ENCODE measurements at regions not wholly inside any gene's neighbourhood (a gene's known extent, or its start where the extent isn't known, plus 50 kb on each side); places are given as distances from the start of the nearest gene placed in this dataset.

DNA sequence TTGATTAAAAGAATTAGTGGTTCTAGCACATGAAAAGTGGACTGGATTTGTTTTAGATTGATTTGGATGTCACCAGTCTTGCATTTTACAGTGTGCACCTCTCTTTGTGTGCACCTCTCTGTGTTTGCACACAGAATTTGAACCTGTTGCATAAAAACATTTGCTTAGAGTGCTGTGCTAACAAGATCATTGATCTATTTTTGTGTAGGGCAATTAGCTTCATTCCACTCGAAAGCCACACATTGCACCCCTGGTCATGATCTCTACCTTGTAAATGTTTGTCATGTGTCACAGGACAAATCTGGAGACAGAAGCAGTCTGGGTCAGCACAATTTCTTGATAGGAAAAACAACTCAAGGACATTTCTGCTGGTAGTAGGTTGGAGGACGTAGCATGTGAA, 258.7 kb upstream of the LINC00305 start:
- WGBS (ENCODE audit: missing lambda C conversion rate): 8% methylated on average over 2 of the region's 2 CpGs
- no peak for ATAC-seq
- H3K4me3 ChIP-seq: no peak overlapping the region
- POLR2A ChIA-PET: no interaction called here
- CTCF ChIA-PET: no interaction called here
- H3K4me2 ChIP-seq: no peak overlapping the region
- TF ChIP-seq MAFK (IDR thresholded peaks at IDR 0.05; ENCODE audit: partially characterized antibody): no peak
- TF ChIP-seq HEYL (CRISPR knock-in tag; IDR thresholded peaks at IDR 0.05): no peak
- TF ChIP-seq TP53 (CRISPR knock-in tag; IDR thresholded peaks at IDR 0.05): no peak
- no peak for TF ChIP-seq ZC3H11A (IDR thresholded peaks at IDR 0.05)
- TF ChIP-seq CBX2 (IDR thresholded peaks at IDR 0.05; ENCODE audit: borderline replicate concordance, low read depth): no peak
- TF ChIP-seq EHF (CRISPR knock-in tag; IDR thresholded peaks at IDR 0.05): no peak
- no peak for TF ChIP-seq HOXB13 (CRISPR knock-in tag; IDR thresholded peaks at IDR 0.05; ENCODE audit: low read depth)
- TF ChIP-seq FOSB (CRISPR knock-in tag; IDR thresholded peaks at IDR 0.05): no peak
- no peak for TF ChIP-seq ZSCAN20 (CRISPR knock-in tag; IDR thresholded peaks at IDR 0.05)
- TF ChIP-seq PHF8 (IDR thresholded peaks at IDR 0.05; ENCODE audit: borderline replicate concordance, low read depth): no peak
- no peak for TF ChIP-seq EP300 (IDR thresholded peaks at IDR 0.05)
- no peak for TF ChIP-seq POLR2A (IDR thresholded peaks at IDR 0.05; ENCODE audit: low read length)
- no peak overlapping the region for H3K27ac ChIP-seq
- FAIRE-seq: no peak
- H3K4me1 ChIP-seq: no peaks in the 10 kb centered on the region
- no peaks in the 10 kb centered on the region for H3K9me3 ChIP-seq
- DNase-seq (ENCODE audit: low read depth in 1 of 2, low spot score in 1 of 2): no peak

DNA sequence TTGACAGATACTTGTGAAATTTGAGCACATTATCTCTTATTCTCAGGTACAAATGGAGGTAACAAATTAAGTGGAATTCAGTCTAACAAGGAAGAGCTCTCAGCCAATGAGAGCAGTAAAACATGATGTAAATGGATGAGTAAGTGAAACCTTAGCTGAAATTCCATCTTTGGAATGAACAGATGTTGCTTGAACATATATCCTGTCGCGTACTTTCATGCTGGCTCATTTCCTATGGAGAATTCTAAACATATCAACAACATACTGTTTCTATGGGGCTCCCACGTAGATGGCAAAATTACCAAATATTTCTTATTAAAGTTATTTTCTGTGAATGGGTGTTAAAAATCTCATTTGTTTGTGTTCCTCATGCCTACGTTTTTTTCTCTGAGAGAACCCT, 256.3 kb upstream of the LINC00305 start:
- TF ChIP-seq MYC (IDR thresholded peaks at IDR 0.05; ENCODE audit: borderline replicate concordance, low read length) (no peak), KDM5A (IDR thresholded peaks at IDR 0.05) (no peak), RNF2 (IDR thresholded peaks at IDR 0.05; ENCODE audit: borderline replicate concordance, low read depth) (no peak), CBX2 (IDR thresholded peaks at IDR 0.05; ENCODE audit: borderline replicate concordance, low read depth) (no peak), GATA3 (IDR thresholded peaks at IDR 0.05; ENCODE audit: borderline replicate concordance) (no peak), TP53 (CRISPR knock-in tag; IDR thresholded peaks at IDR 0.05) (no peak), FOSB (CRISPR knock-in tag; IDR thresholded peaks at IDR 0.05) (no peak), EHMT2 (IDR thresholded peaks at IDR 0.05; ENCODE audit: low read depth) (no peak), CBX8 (IDR thresholded peaks at IDR 0.05) (no peak), POLR2AphosphoS2 (conservative IDR thresholded peaks at IDR 0.05; ENCODE audit: low read length) (no peak), RCOR1 (IDR thresholded peaks at IDR 0.05; ENCODE audit: low read depth, low read length) (no peak)
- WGBS (ENCODE audit: missing lambda C conversion rate): 41% methylated on average over 4 of the region's 4 CpGs

DNA sequence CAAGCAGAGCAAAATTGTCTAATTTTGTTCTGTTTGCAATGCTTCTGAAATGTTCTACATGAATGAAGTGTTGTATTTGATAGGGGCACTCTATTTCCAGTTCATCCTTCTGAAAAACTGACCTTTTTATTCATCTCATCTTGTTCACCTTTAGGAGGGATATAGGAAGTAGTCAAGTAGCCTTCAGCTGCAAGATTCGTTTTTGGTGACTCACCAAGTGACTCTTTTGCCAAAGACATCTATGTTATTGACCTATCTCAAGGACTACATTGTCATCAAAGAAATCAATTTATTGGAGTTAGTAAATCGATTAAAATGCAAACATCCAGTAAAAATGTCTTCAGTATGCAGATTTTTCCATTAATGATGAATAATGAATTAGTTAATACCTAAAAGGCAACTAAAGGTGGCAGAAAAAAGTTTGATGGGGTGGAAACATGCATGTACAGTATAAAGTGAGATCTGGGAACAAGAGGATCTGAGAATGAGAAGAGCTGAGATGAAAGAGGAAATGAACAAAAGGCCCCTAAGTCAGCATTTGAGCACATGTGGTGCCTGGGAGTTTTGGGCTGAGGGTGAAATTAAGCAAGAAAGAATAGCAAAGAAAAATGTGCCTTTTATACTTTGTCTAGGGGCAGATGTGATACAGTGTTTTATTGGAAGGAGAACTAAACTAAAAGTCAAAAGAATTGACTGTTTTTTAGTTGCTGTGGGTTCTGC, 255.1 kb upstream of the LINC00305 start:
- ATAC-seq: no peak
- Histone ChIP-seq H3K4me3 (no peak overlapping the region), H3K4me2 (no peak overlapping the region), H3K27ac (no peak overlapping the region), H3K9me3 (no peaks in the 10 kb centered on the region), H3K4me1 (no peaks in the 10 kb centered on the region)
- DNase-seq (ENCODE audit: low read depth in 1 of 2, low spot score in 1 of 2): no peak
- ChIA-PET POLR2A (no interaction called here), CTCF (no interaction called here)
- WGBS (ENCODE audit: missing lambda C conversion rate): 5% methylated on average over 2 of the region's 2 CpGs
- FAIRE-seq: no peak
- TF ChIP-seq, protein P1, sequence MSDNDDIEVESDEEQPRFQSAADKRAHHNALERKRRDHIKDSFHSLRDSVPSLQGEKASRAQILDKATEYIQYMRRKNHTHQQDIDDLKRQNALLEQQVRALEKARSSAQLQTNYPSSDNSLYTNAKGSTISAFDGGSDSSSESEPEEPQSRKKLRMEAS (IDR thresholded peaks at IDR 0.05): no peak
- no peak for TF ChIP-seq POLR2AphosphoS2 (conservative IDR thresholded peaks at IDR 0.05; ENCODE audit: low read length)

More for the DNA sequence above, 256.3 kb upstream of the LINC00305 start:
- ATAC-seq: no peak
- POLR2A ChIA-PET: no interaction called here
- Histone ChIP-seq H3K4me2 (no peak overlapping the region), H3K4me3 (no peak overlapping the region), H3K4me1 (no peaks in the 10 kb centered on the region), H3K27ac (no peak overlapping the region), H3K9me3 (no peaks in the 10 kb centered on the region)
- CTCF ChIA-PET: no interaction called here
- no peak for FAIRE-seq
- no peak for DNase-seq (ENCODE audit: low read depth in 1 of 2, low spot score in 1 of 2)

DNA sequence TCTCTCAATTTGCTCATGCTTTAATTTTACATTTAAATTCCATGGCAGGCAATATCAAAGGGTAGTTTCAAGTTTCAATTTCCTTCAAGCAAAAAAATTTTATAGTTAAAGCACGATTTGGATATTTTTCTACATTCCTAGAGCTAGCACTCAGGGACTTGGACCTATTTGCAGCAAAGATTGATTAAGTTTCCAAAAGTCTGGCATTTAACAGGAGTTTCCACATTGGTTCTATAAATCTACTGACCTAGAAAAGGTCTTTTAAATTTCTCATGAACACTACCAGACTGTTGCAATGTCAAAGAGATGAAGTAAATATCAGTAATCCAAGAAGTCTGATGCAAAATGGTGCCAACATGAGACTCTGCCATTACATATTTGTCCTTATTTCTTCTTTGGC, 253.7 kb upstream of the LINC00305 start:
- H3K4me3 ChIP-seq: no peak overlapping the region
- 0% methylated on average over 1 of the region's 1 CpG for WGBS (ENCODE audit: missing lambda C conversion rate)
- POLR2A ChIA-PET: no interaction called here
- TF ChIP-seq MAFK (IDR thresholded peaks at IDR 0.05; ENCODE audit: partially characterized antibody) (no peak), CBX2 (IDR thresholded peaks at IDR 0.05; ENCODE audit: borderline replicate concordance, low read depth) (no peak), JUN (IDR thresholded peaks at IDR 0.05) (no peak), RFX5 (IDR thresholded peaks at IDR 0.05) (no peak), NFE2L2 (conservative IDR thresholded peaks at IDR 0.05; ENCODE audit: low read length) (no peak), MYC (IDR thresholded peaks at IDR 0.05; ENCODE audit: borderline replicate concordance, low read length) (no peak), CHD4 (IDR thresholded peaks at IDR 0.05; ENCODE audit: borderline replicate concordance) (no peak), SREBF2 (IDR thresholded peaks at IDR 0.05) (no peak), PHF8 (IDR thresholded peaks at IDR 0.05; ENCODE audit: borderline replicate concordance, low read depth) (no peak), SMC3 (IDR thresholded peaks at IDR 0.05) (no peak)
- TF ChIP-seq, protein P2, sequence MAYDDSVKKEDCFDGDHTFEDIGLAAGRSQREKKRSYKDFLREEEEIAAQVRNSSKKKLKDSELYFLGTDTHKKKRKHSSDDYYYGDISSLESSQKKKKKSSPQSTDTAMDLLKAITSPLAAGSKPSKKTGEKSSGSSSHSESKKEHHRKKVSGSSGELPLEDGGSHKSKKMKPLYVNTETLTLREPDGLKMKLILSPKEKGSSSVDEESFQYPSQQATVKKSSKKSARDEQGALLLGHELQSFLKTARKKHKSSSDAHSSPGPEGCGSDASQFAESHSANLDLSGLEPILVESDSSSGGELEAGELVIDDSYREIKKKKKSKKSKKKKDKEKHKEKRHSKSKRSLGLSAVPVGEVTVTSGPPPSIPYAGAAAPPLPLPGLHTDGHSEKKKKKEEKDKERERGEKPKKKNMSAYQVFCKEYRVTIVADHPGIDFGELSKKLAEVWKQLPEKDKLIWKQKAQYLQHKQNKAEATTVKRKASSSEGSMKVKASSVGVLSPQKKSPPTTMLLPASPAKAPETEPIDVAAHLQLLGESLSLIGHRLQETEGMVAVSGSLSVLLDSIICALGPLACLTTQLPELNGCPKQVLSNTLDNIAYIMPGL (CRISPR knock-in tag; IDR thresholded peaks at IDR 0.05; ENCODE audit: borderline replicate concordance): no peak
- TF ChIP-seq, protein P3, sequence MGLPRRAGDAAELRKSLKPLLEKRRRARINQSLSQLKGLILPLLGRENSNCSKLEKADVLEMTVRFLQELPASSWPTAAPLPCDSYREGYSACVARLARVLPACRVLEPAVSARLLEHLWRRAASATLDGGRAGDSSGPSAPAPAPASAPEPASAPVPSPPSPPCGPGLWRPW (IDR thresholded peaks at IDR 0.05): no peak
- TF ChIP-seq, protein P4, sequence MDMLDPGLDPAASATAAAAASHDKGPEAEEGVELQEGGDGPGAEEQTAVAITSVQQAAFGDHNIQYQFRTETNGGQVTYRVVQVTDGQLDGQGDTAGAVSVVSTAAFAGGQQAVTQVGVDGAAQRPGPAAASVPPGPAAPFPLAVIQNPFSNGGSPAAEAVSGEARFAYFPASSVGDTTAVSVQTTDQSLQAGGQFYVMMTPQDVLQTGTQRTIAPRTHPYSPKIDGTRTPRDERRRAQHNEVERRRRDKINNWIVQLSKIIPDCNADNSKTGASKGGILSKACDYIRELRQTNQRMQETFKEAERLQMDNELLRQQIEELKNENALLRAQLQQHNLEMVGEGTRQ (IDR thresholded peaks at IDR 0.05): no peak

More for the DNA sequence above, 253.7 kb upstream of the LINC00305 start:
- H3K9me3 ChIP-seq: no peaks in the 10 kb centered on the region
- CTCF ChIA-PET: no interaction called here
- no peak for FAIRE-seq
- H3K4me2 ChIP-seq: no peak overlapping the region
- H3K27ac ChIP-seq: no peak overlapping the region
- no peak for ATAC-seq
- DNase-seq (ENCODE audit: low read depth in 1 of 2, low spot score in 1 of 2): no peak
- H3K4me1 ChIP-seq: no peaks in the 10 kb centered on the region
